ENCODE measurements at regions not wholly inside any gene's neighbourhood (a gene's known extent, or its start where the extent isn't known, plus 50 kb on each side); places are given as distances from the start of the nearest gene placed in this dataset.
"Not testable (repeated sequence)": the region's sequence is repeated elsewhere in the genome, so short reads cannot be mapped to it uniquely, and the experiment has no call there.

DNA sequence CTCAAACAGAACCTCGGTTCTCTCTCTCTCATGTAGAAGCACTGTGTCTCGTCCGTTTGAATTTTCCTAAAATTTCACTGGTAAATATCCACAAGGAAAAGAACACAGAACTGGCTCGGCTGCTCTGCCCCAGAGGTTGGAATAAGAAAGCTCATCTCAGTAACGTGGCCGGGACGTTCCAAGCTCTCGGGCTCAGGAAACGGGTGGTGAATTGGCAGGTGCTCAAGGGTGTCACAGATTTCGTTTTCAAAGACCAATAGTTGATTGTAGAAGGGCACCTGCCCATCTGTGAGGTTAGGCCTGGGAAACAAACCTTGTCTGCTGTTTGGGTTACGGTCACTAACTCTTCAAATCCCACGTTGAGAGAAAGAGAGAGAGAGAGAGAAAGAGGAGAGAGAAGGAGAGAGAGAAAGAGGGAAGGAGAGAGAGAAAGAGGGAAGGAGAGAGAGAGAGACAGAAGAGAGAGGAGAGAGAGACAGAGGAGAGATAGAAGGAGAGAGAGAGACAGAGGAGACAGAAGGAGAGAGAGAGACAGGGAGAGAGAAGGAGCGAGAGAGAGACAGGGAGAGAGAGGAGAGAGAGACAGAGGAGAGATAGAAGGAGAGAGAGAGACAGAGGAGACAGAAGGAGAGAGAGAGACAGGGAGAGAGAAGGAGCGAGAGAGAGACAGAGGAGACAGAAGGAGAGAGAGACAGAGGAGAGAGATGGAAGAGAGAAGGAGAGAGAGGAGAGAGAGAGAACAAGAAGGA is 106.6 kb downstream of the CRLF2 start:
- Histone ChIP-seq H3K36me3 (ENCODE audit: control insufficient read depth, insufficient read depth, low read length) (no peaks in the 10 kb centered on the region), H3K9me3 (ENCODE audit: control insufficient read depth, insufficient read depth, low read length) (no peaks in the 10 kb centered on the region), H3K4me3 (ENCODE audit: low read depth, low read length) (no peak overlapping the region), H3K27ac (ENCODE audit: low read depth, low read length) (no peak overlapping the region), H3K27me3 (ENCODE audit: control insufficient read depth, insufficient read depth, low read length) (peaks cover 2% of the 10 kb centered on the region), H3K4me1 (ENCODE audit: control insufficient read depth, insufficient read depth, low read length) (peaks cover 4% of the 10 kb centered on the region)
- WGBS (ENCODE audit: insufficient coverage) = 65% methylated on average over 12 of the region's 14 CpGs
- DNase-seq (ENCODE audit: low read depth in 4 of 6, low spot score in 6 of 6) = no peak

GRCh38 chrX:1105031-1105430 is 107.4 kb downstream of the CRLF2 start:
- 100% methylated on average over 3 of the region's 17 CpGs for WGBS (ENCODE audit: insufficient coverage)
- H3K4me3 ChIP-seq (ENCODE audit: low read depth, low read length); DNase-seq (ENCODE audit: low read depth in 4 of 6, low spot score in 6 of 6); H3K27ac ChIP-seq (ENCODE audit: low read depth, low read length); H3K36me3 ChIP-seq (ENCODE audit: control insufficient read depth, insufficient read depth, low read length); H3K9me3 ChIP-seq (ENCODE audit: control insufficient read depth, insufficient read depth, low read length); H3K27me3 ChIP-seq (ENCODE audit: control insufficient read depth, insufficient read depth, low read length); H3K4me1 ChIP-seq (ENCODE audit: control insufficient read depth, insufficient read depth, low read length): not testable (repeated sequence)

DNA sequence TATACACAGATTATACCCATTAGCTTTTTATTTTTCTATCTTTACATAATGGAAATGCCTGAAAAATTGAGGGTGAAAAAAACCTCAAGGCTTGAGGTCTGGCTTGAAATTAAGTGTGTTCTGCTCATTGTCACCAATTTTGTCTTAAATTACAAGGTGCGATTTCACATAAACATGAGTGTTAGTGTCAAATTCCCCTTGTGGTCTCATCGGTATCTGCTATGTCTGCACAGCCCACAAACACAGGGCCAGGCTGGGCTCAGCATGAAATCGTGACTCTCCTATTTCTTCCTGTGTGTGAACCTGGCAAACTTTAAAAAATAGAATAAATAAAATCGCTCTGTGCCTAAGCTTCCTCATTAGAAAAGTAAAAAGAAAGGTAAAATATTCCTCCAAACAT is 109.1 kb downstream of the CRLF2 start:
- no CpG with 5 or more reads among the region's 4 CpGs for whole genome bisulfite sequencing (ENCODE audit: insufficient coverage)
- DNase-seq (ENCODE audit: low read depth in 4 of 6, low spot score in 6 of 6) = no peak
- Histone ChIP-seq H3K9me3 (ENCODE audit: control insufficient read depth, insufficient read depth, low read length) (no peaks in the 10 kb centered on the region), H3K36me3 (ENCODE audit: control insufficient read depth, insufficient read depth, low read length) (no peaks in the 10 kb centered on the region), H3K4me3 (ENCODE audit: low read depth, low read length) (no peak overlapping the region), H3K27me3 (ENCODE audit: control insufficient read depth, insufficient read depth, low read length) (no peaks in the 10 kb centered on the region), H3K4me1 (ENCODE audit: control insufficient read depth, insufficient read depth, low read length) (peaks cover 3% of the 10 kb centered on the region), H3K27ac (ENCODE audit: low read depth, low read length) (no peak overlapping the region)

- H3K27ac ChIP-seq (ENCODE audit: low read depth, low read length) = no peak overlapping the region
- DNase-seq (ENCODE audit: low read depth in 4 of 6, low spot score in 6 of 6) = no peak
- no peaks in the 10 kb centered on the region for H3K27me3 ChIP-seq (ENCODE audit: control insufficient read depth, insufficient read depth, low read length)
- WGBS (ENCODE audit: insufficient coverage) = 76% methylated on average over 3 of the region's 3 CpGs
- no peaks in the 10 kb centered on the region for H3K4me1 ChIP-seq (ENCODE audit: control insufficient read depth, insufficient read depth, low read length)
- no peak overlapping the region for H3K4me3 ChIP-seq (ENCODE audit: low read depth, low read length)
- no peaks in the 10 kb centered on the region for H3K36me3 ChIP-seq (ENCODE audit: control insufficient read depth, insufficient read depth, low read length)
- H3K9me3 ChIP-seq (ENCODE audit: control insufficient read depth, insufficient read depth, low read length) = no peaks in the 10 kb centered on the region
These were observed 109.7 kb downstream of the CRLF2 start for GRCh38 chrX:1102786-1103185.

GRCh38 chrX:1102221-1102620 is 110.2 kb downstream of the CRLF2 start:
- DNase-seq (ENCODE audit: low read depth in 4 of 6, low spot score in 6 of 6); H3K4me3 ChIP-seq (ENCODE audit: low read depth, low read length); H3K4me1 ChIP-seq (ENCODE audit: control insufficient read depth, insufficient read depth, low read length); H3K36me3 ChIP-seq (ENCODE audit: control insufficient read depth, insufficient read depth, low read length); H3K27ac ChIP-seq (ENCODE audit: low read depth, low read length); H3K27me3 ChIP-seq (ENCODE audit: control insufficient read depth, insufficient read depth, low read length); H3K9me3 ChIP-seq (ENCODE audit: control insufficient read depth, insufficient read depth, low read length): not testable (repeated sequence)

- 93% methylated on average over 5 of the region's 9 CpGs for WGBS (ENCODE audit: insufficient coverage)
- H3K27ac ChIP-seq (ENCODE audit: low read depth, low read length) = no peak overlapping the region
- no peak for DNase-seq (ENCODE audit: low read depth in 4 of 6, low spot score in 6 of 6)
- no peak overlapping the region for H3K4me3 ChIP-seq (ENCODE audit: low read depth, low read length)
- H3K4me1 ChIP-seq (ENCODE audit: control insufficient read depth, insufficient read depth, low read length) = no peaks in the 10 kb centered on the region
- H3K9me3 ChIP-seq (ENCODE audit: control insufficient read depth, insufficient read depth, low read length) = no peaks in the 10 kb centered on the region
- H3K36me3 ChIP-seq (ENCODE audit: control insufficient read depth, insufficient read depth, low read length) = no peaks in the 10 kb centered on the region
- H3K27me3 ChIP-seq (ENCODE audit: control insufficient read depth, insufficient read depth, low read length) = no peaks in the 10 kb centered on the region
These were observed 113.2 kb downstream of the CRLF2 start for GRCh38 chrX:1099146-1099770.

- no peaks in the 10 kb centered on the region for H3K36me3 ChIP-seq (ENCODE audit: control insufficient read depth, insufficient read depth, low read length)
- no peaks in the 10 kb centered on the region for H3K9me3 ChIP-seq (ENCODE audit: control insufficient read depth, insufficient read depth, low read length)
- no peak overlapping the region for H3K27ac ChIP-seq (ENCODE audit: low read depth, low read length)
- peaks cover 5% of the 10 kb centered on the region for H3K4me1 ChIP-seq (ENCODE audit: control insufficient read depth, insufficient read depth, low read length)
- WGBS (ENCODE audit: insufficient coverage) = 100% methylated on average over 1 of the region's 1 CpG
- no peak for DNase-seq (ENCODE audit: low read depth in 4 of 6, low spot score in 6 of 6)
- H3K27me3 ChIP-seq (ENCODE audit: control insufficient read depth, insufficient read depth, low read length) = no peaks in the 10 kb centered on the region
- no peak overlapping the region for H3K4me3 ChIP-seq (ENCODE audit: low read depth, low read length)
These were observed 115.1 kb downstream of the CRLF2 start for GRCh38 chrX:1097328-1097727.

- 81% methylated on average over 9 of the region's 17 CpGs for WGBS (ENCODE audit: insufficient coverage)
- Histone ChIP-seq H3K27ac (ENCODE audit: low read depth, low read length) (no peak overlapping the region), H3K4me3 (ENCODE audit: low read depth, low read length) (no peak overlapping the region), H3K27me3 (ENCODE audit: control insufficient read depth, insufficient read depth, low read length) (no peaks in the 10 kb centered on the region), H3K36me3 (ENCODE audit: control insufficient read depth, insufficient read depth, low read length) (no peaks in the 10 kb centered on the region), H3K4me1 (ENCODE audit: control insufficient read depth, insufficient read depth, low read length) (peaks cover 5% of the 10 kb centered on the region), H3K9me3 (ENCODE audit: control insufficient read depth, insufficient read depth, low read length) (no peaks in the 10 kb centered on the region)
- peak in 1 of 6 donors; percentile 90 for DNase-seq (ENCODE audit: low read depth in 4 of 6, low spot score in 6 of 6)
These were observed 117.7 kb downstream of the CRLF2 start for GRCh38 chrX:1094566-1095333.

GRCh38 chrX:1093586-1094421 is 118.6 kb downstream of the CRLF2 start:
- no peak overlapping the region for H3K27ac ChIP-seq (ENCODE audit: low read depth, low read length)
- peak in 2 of 6 donors; percentile 80 to 82 for DNase-seq (ENCODE audit: low read depth in 4 of 6, low spot score in 6 of 6)
- WGBS (ENCODE audit: insufficient coverage) = 84% methylated on average over 7 of the region's 26 CpGs

More at GRCh38 chrX:1093586-1094421, 118.6 kb downstream of the CRLF2 start:
- Histone ChIP-seq H3K36me3 (ENCODE audit: control insufficient read depth, insufficient read depth, low read length) (no peaks in the 10 kb centered on the region), H3K4me3 (ENCODE audit: low read depth, low read length) (no peak overlapping the region), H3K9me3 (ENCODE audit: control insufficient read depth, insufficient read depth, low read length) (no peaks in the 10 kb centered on the region), H3K4me1 (ENCODE audit: control insufficient read depth, insufficient read depth, low read length) (peaks cover 5% of the 10 kb centered on the region), H3K27me3 (ENCODE audit: control insufficient read depth, insufficient read depth, low read length) (no peaks in the 10 kb centered on the region)
